Caco-2 (cell line): ENCODE measurements at regions not wholly inside any gene's neighbourhood (a gene's known extent, or its start where the extent isn't known, plus 50 kb on each side); places are given as distances from the start of the nearest gene placed in this dataset.

ENCODE experiments used
- BruUV-seq: library from RNA; stranded (reverse); fragments of 400-500 nt; replicated peaks from 2 replicates; lab custom pipeline; 2021; lab: Mats Ljungman, UMichigan
- CTCF ChIA-PET: fragments of 300-600 bp; sonication (Branson Sonifier 250); formaldehyde crosslinking; loops from one replicate; lab custom pipeline; 2022; ENCODE audit warnings: antibody characterized with exemption; lab: Charles Lee
- POLR2A ChIA-PET: fragments of 300-600 bp; sonication (Branson Sonifier 250); formaldehyde crosslinking; loops from one replicate; lab custom pipeline; 2022; ENCODE audit warnings: antibody characterized with exemption; lab: Charles Lee
- DNase-seq, 2 experiments: peaks; one replicate each; pipeline versions ENCODE4 v3.0.0 to v3.0.0-alpha.2; 2020 to 2022
- H3K27me3 ChIP-seq: replicated peaks from 2 replicates; pipeline ENCODE4 v1.6.0; 2011; ENCODE audit warnings: low read length; ENCODE audit not compliant: control insufficient read depth, insufficient read depth
- H3K36me3 ChIP-seq: 2 replicates; pipeline ENCODE4 v1.5.1; 2011; ENCODE audit warnings: low read length; ENCODE audit not compliant: control insufficient read depth, insufficient read depth
- H3K4me1 ChIP-seq: fragments of 250-450 bp; sonication (Bioruptor Pico); 2 replicates; pipeline ENCODE4 v1.5.1; 2020; ENCODE audit warnings: mild to moderate bottlenecking
- H3K4me3 ChIP-seq: 2 replicates; pipeline ENCODE4 v1.5.1; 2011; ENCODE audit warnings: low read depth, mild to moderate bottlenecking, control low read depth, low read length
- H3K9me3 ChIP-seq: fragments of 250-450 bp; sonication (Bioruptor Pico); 2 replicates; pipeline ENCODE4 v1.5.1; 2020; ENCODE audit warnings: mild to moderate bottlenecking, moderate library complexity
- H3K27ac Mint-ChIP-seq: one replicate; pipeline ENCODE4 v1.8.0; 2022; ENCODE audit warnings: mixed read lengths; ENCODE audit not compliant: unreplicated experiment
- H3K27me3 Mint-ChIP-seq: one replicate; pipeline ENCODE4 v1.8.0; 2022; ENCODE audit warnings: mixed read lengths; ENCODE audit not compliant: insufficient read depth, unreplicated experiment
- H3K36me3 Mint-ChIP-seq: one replicate; pipeline ENCODE4 v1.8.0; 2022; ENCODE audit warnings: mild to moderate bottlenecking, mixed read lengths; ENCODE audit not compliant: insufficient read depth, unreplicated experiment
- H3K4me1 Mint-ChIP-seq: one replicate; pipeline ENCODE4 v1.8.0; 2022; ENCODE audit warnings: low read depth, mixed read lengths; ENCODE audit not compliant: unreplicated experiment
- H3K4me3 Mint-ChIP-seq: one replicate; pipeline ENCODE4 v1.8.0; 2022; ENCODE audit warnings: mild to moderate bottlenecking, moderate library complexity, mixed read lengths; ENCODE audit not compliant: unreplicated experiment
- H3K9me3 Mint-ChIP-seq: one replicate; pipeline ENCODE4 v1.8.0; 2022; ENCODE audit warnings: mixed read lengths; ENCODE audit not compliant: unreplicated experiment
- CTCF ChIP-seq, 2 experiments: fragments of 200-600 bp in 1 of 2; IDR thresholded peaks; 1 replicate in 1 of 2; 2 replicates in 1 of 2; pipeline versions ENCODE4 v1.5.1 to v1.8.0; 2011 to 2022; ENCODE audit warnings: antibody characterized with exemption in 1 of 2, control low read depth in 1 of 2, inconsistent platforms in 1 of 2, low read depth in 1 of 2, low read length in 1 of 2, mild to moderate bottlenecking in 1 of 2, moderate library complexity in 1 of 2; ENCODE audit not compliant: insufficient read depth in 1 of 2, severe bottlenecking in 1 of 2, unreplicated experiment in 1 of 2
- intact Hi-C: fragments of 100-400 bp; cut with micrococcal nuclease; formaldehyde crosslinking; loops from one replicate; pipeline ENCODE4 v1.10.0; 2022; ENCODE audit not compliant: unreplicated experiment

- no peaks in the 10 kb centered on the region for H3K36me3 ChIP-seq
- POLR2A ChIA-PET: no interaction called here
- H3K9me3 Mint-ChIP-seq: peaks cover 12% of the 10 kb centered on the region
- H3K4me3 ChIP-seq: no peak overlapping the region
- no peak overlapping the region for H3K27ac Mint-ChIP-seq
- H3K27me3 ChIP-seq: no peaks in the 10 kb centered on the region
- H3K36me3 Mint-ChIP-seq: no peaks in the 10 kb centered on the region
- DNase-seq: no peak
- no peak overlapping the region for H3K4me3 Mint-ChIP-seq
- H3K27me3 Mint-ChIP-seq: peaks cover 18% of the 10 kb centered on the region
- H3K9me3 ChIP-seq: 0 out of 2 replicates have a peak, but pooled peaks cover 4% of the 10 kb centered on the region
- H3K4me1 ChIP-seq: no peaks in the 10 kb centered on the region
- no peaks in the 10 kb centered on the region for H3K4me1 Mint-ChIP-seq
- TF ChIP-seq CTCF (IDR thresholded peaks at IDR 0.05; ENCODE audit: insufficient read depth in 1 of 2, low read depth in 1 of 2, low read length in 1 of 2, severe bottlenecking in 1 of 2, unreplicated experiment in 1 of 2): no peak
- intact Hi-C loops: no loop called here
- CTCF ChIA-PET: no interaction called here
- BruUV-seq: no TSS peak
These were observed 220.6 kb downstream of the GPAM start for GRCh38 chr10:111962951-111963350.

DNA sequence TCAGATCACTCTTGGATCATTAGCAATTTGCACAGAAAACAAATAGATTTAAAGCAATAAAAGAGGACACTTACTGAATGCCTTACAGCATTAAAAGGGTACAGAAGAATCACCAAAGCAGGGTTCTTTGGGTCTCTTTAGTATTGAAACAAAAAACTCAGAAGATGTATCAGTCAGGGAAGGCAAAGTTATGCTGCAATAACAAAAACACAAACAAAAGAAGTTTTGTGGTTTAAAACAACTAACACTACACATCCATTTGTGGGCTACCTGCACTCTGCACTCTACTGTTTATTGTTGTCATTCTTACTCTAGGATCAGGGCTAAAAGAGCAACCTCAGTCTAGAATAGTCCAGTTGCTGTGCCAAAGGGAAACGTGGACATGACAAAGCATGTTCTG is 216.4 kb downstream of the GPAM start:
- H3K4me1 ChIP-seq: no peaks in the 10 kb centered on the region
- Mint-ChIP-seq H3K27me3 (peaks cover 21% of the 10 kb centered on the region), H3K36me3 (no peaks in the 10 kb centered on the region), H3K4me3 (no peak overlapping the region), H3K9me3 (peaks cover 7% of the 10 kb centered on the region), H3K27ac (no peak overlapping the region), H3K4me1 (no peaks in the 10 kb centered on the region)
- H3K27me3 ChIP-seq: no peaks in the 10 kb centered on the region
- POLR2A ChIA-PET: no interaction called here
- no peak overlapping the region for H3K4me3 ChIP-seq
- DNase-seq: no peak
- BruUV-seq: no TSS peak
- H3K9me3 ChIP-seq: no peaks in the 10 kb centered on the region
- no peaks in the 10 kb centered on the region for H3K36me3 ChIP-seq
- TF ChIP-seq CTCF (IDR thresholded peaks at IDR 0.05; ENCODE audit: insufficient read depth in 1 of 2, low read depth in 1 of 2, low read length in 1 of 2, severe bottlenecking in 1 of 2, unreplicated experiment in 1 of 2): no peak
- CTCF ChIA-PET: no interaction called here
- intact Hi-C loops: no loop called here

GRCh38 chr10:111967547-111967946 is 216.0 kb downstream of the GPAM start:
- BruUV-seq: no TSS peak
- intact Hi-C loops: no loop called here

More at GRCh38 chr10:111967547-111967946, 216.0 kb downstream of the GPAM start:
- Mint-ChIP-seq H3K27me3 (peaks cover 20% of the 10 kb centered on the region), H3K4me1 (no peaks in the 10 kb centered on the region), H3K27ac (no peak overlapping the region), H3K4me3 (no peak overlapping the region), H3K36me3 (no peaks in the 10 kb centered on the region), H3K9me3 (peaks cover 7% of the 10 kb centered on the region)
- Histone ChIP-seq H3K4me3 (no peak overlapping the region), H3K4me1 (no peaks in the 10 kb centered on the region), H3K36me3 (no peaks in the 10 kb centered on the region), H3K9me3 (no peaks in the 10 kb centered on the region), H3K27me3 (no peaks in the 10 kb centered on the region)
- TF ChIP-seq CTCF (IDR thresholded peaks at IDR 0.05; ENCODE audit: insufficient read depth in 1 of 2, low read depth in 1 of 2, low read length in 1 of 2, severe bottlenecking in 1 of 2, unreplicated experiment in 1 of 2): no peak
- CTCF ChIA-PET: no interaction called here
- POLR2A ChIA-PET: no interaction called here
- DNase-seq: no peak
